Mammary epithelial cell (primary cell): ENCODE measurements at regions not wholly inside any gene's neighbourhood (a gene's known extent, or its start where the extent isn't known, plus 50 kb on each side); places are given as distances from the start of the nearest gene placed in this dataset.

Experiments
- EZH2 ChIP-seq: IDR thresholded peaks from 2 replicates; pipeline ENCODE4 v1.6.1; 2012; ENCODE audit warnings: low read length, inconsistent platforms, borderline replicate concordance
- TF ChIP-seq, protein P1 (sequence below), 2 donors: IDR thresholded peaks in 1 of 2; conservative IDR thresholded peaks in 1 of 2; 2 replicates each; pipeline ENCODE4 v1.5.1; 2011 to 2012; ENCODE audit warnings: inconsistent platforms in 2 of 2, low read length in 2 of 2, mild to moderate bottlenecking in 2 of 2, control low read depth in 1 of 2, low read depth in 1 of 2; ENCODE audit not compliant: insufficient read depth in 1 of 2; ENCODE audit errors: extremely low read depth in 1 of 2

DNA sequence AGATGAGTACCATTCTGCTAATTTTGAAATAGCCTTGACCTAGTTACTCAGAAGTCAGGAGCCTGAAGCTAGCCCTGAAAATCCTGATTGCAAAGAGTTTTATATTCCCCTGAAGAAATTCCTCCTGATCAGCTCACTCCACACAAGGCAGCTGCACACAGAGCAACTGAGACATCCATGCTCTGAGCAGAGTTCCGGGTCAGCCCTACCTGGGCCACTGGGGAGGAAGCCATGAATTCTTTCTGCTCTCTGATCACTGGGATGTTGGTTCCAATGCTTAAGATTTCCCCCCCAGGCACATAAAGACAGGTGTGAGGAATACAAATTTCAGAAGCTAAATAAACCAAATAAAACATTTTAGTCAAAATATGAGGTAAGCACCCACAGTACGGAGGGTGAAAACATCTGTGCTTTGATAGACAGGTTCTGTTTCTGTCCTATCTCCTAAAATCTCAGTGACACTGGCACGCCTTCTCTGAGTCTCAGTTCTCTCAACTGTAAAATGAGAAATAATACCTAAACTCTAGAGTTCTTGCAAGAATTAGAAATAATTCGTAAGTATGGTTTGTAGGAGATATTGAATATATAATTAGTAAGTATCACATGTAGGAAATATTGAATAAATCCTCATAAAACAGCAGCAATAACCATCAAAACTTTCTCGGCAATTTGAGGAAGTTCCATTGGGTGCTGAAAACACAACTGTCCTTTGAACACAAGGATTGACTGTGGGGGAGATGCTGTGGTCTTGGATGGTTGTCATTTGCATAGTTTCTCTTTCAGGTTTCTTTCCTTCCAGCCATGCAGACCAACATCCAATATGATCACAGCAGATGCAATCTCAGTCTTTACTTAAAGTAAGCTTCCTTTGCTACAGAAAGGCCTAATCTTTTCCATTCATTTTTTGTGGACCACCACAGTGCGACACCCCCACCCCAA lies 133.0 kb upstream of the TNS3 start:
- TF ChIP-seq, protein P1, sequence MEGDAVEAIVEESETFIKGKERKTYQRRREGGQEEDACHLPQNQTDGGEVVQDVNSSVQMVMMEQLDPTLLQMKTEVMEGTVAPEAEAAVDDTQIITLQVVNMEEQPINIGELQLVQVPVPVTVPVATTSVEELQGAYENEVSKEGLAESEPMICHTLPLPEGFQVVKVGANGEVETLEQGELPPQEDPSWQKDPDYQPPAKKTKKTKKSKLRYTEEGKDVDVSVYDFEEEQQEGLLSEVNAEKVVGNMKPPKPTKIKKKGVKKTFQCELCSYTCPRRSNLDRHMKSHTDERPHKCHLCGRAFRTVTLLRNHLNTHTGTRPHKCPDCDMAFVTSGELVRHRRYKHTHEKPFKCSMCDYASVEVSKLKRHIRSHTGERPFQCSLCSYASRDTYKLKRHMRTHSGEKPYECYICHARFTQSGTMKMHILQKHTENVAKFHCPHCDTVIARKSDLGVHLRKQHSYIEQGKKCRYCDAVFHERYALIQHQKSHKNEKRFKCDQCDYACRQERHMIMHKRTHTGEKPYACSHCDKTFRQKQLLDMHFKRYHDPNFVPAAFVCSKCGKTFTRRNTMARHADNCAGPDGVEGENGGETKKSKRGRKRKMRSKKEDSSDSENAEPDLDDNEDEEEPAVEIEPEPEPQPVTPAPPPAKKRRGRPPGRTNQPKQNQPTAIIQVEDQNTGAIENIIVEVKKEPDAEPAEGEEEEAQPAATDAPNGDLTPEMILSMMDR (conservative IDR thresholded peaks at IDR 0.05 in 1 of 2, IDR thresholded peaks at IDR 0.05 in 1 of 2; ENCODE audit: extremely low read depth in 1 of 2, insufficient read depth in 1 of 2, low read depth in 1 of 2, low read length in 2 of 2) = no peak
- no peak for TF ChIP-seq EZH2
